T-helper 2 cell treated with Interferon-gamma antibody and Interleukin-4, amounts not matched to agents 100 ng/mL and 5 ng/mL, for 36 hours (primary cell): ENCODE measurements at regions not wholly inside any gene's neighbourhood (a gene's known extent, or its start where the extent isn't known, plus 50 kb on each side); places are given as distances from the start of the nearest gene placed in this dataset.

ENCODE experiments used
- intact Hi-C: fragments of 100-400 bp; cut with micrococcal nuclease; formaldehyde crosslinking; loops from one replicate; pipeline ENCODE4 v1.15.1; 2023

GRCh38 chr3:163838769-163839168 lies 1239.5 kb downstream of the SI start:
- intact Hi-C loops: no loop called here

DNA sequence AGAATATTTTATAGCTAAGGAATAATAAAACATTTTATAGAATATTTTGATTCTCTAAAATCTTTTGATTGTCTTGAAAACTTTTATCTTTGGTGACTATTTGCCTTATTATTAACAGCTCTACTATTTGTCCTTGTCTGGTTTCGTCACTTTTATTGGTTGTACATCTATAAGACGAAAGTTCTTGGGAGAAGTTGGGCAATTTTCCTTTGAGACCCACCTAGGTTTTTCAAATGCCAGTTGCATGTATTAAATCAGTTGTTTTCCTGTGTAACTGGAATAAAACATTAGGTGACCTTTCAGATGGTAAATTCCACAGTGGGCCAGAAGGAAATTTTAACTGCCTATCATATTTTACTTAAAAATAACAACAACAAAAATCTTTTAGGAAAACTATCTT lies 1245.7 kb downstream of the SI start:
- intact Hi-C loops: no loop called here

- intact Hi-C loops: no loop called here
Measured at GRCh38 chr3:163821841-163822240, 1256.5 kb downstream of the SI start.

DNA sequence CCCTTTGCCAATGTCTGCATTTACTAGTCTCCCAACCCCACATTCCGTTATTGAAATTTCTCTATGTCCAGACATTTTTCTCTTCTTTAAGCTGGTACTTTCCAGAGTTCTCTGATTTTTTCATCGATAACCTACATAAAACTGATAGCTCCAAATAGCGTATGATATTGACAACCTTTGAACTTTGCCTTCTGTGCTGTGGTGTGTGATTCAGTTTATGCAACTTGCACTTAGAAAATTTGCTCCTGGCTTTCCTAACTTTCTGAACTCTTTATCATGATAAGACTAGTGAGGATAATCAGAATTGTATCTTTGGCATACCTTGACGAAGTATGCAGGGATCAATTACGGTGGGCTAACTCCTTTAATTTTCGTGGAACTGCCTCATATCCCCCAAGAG lies 1261.3 kb downstream of the SI start:
- intact Hi-C loops: no loop called here

DNA sequence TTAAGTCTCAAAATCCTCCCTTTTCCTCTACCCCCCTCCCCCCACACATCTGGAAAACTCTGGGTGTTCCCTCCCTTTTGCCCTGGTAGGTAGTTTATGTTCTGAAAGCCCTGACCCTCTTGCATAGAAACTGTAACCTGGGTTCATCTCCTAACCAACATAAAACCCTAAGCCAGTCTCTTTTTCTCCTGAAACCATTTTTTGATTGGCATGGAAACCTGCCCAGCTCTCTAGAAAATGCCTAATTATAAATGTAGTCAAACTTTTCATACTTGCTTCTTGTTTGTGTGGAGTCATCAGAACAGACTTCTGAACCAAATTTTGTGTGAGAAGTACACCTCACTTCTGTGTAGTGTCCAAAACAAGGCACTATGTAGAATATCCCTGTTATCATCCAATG lies 1264.4 kb downstream of the SI start:
- intact Hi-C loops: no loop called here

- intact Hi-C loops: no loop called here
Measured at GRCh38 chr3:163812006-163812405, 1266.3 kb downstream of the SI start.

DNA sequence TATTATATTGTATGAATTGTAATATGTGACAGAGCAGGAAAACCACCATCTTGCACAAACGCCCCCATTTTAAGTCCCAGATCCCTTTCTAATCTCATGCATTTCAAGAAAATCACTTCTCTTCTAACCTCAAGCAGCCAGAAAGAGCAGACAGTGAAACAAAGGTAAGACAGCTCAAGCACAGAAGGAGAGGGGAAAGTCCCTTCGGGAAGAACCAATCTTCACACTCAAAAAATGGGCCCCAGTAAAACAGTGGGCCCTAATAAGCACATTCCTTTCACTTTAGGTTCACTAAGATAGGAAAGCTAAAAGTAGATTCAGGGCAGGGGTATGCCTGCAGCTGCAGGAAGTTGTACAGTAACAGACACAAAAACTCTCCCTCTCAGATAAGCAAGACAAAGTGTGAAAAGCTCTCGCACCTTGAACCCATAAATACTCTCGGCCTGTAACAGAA lies 1268.7 kb downstream of the SI start:
- intact Hi-C loops: no loop called here

DNA sequence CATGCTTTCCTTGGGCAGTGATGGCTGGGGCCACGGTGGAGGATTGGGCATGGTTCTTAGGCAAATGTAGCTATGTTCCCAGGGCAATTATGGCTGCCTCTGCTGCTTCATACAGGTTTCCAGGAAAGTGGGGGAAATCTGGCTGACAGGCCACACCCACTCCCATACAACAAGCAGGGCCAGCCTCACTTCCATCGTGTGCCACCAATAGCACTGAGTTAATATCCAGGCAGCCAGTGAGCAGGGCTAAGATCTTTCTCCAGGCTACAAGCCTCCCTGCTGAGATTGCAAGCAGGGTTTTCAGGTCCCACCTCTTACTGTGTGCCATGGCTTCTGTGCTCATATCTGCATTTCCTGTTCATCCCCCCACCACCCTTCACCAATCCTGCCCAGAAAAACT lies 1291.9 kb downstream of the SI start:
- intact Hi-C loops: no loop called here

- intact Hi-C loops: no loop called here
Measured at GRCh38 chr3:163785693-163786092, 1292.6 kb downstream of the SI start.

DNA sequence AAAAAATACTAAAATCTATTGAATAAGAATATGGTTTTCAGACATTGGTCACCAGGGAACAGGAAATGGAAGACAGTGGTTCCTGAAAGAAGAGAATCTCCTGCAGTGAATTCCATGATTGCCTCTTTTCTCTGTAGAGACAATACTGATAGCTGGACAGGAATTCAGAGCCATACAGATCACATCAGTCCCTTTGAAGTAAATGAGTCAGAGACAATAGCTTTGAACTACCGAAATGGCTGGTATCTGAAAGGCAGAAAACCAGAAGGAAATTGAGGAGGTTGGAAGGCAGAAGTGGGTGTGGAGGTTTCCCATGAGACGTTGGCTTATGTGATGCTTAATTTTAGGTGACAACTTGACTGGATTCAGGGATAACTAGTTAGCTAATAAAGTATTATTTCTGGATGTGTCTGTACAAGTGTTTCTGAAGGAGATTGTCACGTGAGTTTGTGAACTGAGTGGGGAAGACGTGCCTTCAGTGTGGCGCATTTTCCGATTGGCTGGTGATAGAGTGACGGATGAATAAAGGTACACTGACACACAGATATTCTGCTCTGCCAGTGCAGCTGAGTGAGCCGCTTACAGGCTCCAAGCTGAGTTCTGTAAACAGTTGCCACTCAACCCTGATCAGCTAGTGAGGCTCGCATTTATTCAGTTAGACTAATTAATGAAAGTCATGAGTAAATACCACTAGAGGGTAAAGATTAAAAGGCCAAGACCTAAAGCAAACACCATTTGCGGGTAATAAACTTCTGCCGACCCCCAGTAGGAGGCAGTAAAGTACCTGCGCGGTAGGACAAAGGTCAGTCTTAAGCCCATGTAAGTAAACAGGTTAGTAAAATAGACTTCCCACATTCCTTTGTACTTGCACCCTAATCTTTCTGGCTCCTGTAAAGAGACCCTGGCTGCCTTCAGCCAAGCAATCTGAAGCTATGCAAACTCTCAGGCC lies 1298.6 kb downstream of the SI start:
- intact Hi-C loops: no loop called here

- intact Hi-C loops: no loop called here
Measured at GRCh38 chr3:163776743-163777142, 1301.6 kb downstream of the SI start.

DNA sequence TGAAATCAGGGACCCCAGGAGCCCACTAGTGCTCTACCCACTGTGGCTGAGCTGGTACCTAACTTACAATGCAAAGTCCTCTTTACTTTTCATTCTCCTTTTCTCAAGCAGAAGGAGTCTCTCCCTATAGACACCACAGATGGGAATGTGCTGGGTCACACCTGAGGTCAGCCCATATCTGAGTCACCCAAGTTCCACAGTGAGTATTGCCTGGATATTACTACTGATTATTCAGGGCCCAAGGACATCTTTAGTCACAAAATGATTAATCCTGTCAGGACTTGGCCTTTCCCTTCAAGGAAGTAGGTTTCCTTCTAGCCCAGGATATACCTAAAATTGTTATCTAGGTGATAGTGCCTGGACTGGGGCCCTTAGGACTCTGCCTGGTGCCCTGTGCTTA lies 1305.2 kb downstream of the SI start:
- intact Hi-C loops: no loop called here

- intact Hi-C loops: no loop called here
Measured at GRCh38 chr3:163768048-163768447, 1310.2 kb downstream of the SI start.

DNA sequence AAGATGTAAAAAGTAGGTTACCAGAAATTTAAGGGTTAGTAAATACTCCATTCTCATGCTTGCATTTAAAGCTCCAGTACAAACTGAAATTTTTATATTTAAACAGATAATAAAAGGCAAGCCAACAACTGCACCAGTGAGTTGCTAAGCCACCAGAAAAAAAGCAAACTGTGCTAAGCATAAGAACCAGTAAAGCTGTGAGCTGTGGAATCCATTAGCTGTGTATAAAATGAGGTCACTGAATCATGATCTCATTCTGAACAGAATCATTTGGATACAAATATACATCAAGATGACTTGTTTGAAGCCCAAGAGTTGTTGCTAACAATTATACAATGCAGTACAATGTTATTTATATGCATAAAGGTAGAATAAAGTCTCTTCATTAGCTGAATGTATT lies 1312.2 kb downstream of the SI start:
- intact Hi-C loops: no loop called here

- intact Hi-C loops: no loop called here
Measured at GRCh38 chr3:163753033-163753432, 1325.3 kb downstream of the SI start.

DNA sequence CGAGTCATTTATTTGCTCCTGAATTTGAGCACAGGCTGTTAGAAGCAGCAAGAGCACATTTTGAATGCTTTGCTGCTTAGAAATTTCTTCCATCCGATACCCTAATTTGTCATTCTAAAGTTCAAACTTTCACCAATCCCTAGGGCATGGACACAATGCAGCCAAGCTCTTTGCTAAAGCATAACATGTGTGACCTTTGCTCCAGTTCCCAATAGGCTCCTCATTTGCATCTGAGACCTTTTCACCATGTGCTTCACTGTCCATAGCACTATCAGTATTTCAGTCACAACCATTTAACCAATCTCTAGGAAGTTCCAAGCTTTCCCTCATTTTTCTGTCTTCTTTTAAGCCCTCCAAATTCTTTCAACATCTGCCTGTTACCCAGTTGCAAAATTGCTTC lies 1333.1 kb downstream of the SI start:
- intact Hi-C loops: no loop called here

GRCh38 chr3:163735394-163735793 lies 1342.9 kb downstream of the SI start:
- intact Hi-C loops: no loop called here

GRCh38 chr3:163730684-163731083 lies 1347.6 kb downstream of the SI start:
- intact Hi-C loops: no loop called here

- intact Hi-C loops: no loop called here
Measured at GRCh38 chr3:163726125-163726524, 1352.2 kb downstream of the SI start.

DNA sequence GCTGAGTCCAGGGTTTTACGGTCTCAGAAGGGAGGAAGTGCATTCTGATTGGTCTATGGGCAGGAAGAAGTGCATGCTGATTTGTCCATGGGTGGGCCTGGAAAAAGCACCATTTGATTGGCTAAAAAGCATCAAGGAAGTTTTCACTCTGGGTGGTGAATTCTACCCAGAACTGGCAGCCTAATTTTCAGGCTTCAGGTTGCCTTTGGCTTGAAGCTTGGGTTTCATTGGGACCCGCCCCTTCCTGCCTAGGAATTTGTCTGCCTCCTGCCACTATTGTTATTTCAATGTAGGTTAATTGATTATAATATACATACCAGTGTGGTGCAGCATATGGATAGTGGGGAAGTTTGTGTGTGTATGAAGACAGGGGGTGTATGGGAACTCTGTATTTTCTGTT lies 1355.9 kb downstream of the SI start:
- intact Hi-C loops: no loop called here

GRCh38 chr3:163721596-163721995 lies 1356.7 kb downstream of the SI start:
- intact Hi-C loops: no loop called here

DNA sequence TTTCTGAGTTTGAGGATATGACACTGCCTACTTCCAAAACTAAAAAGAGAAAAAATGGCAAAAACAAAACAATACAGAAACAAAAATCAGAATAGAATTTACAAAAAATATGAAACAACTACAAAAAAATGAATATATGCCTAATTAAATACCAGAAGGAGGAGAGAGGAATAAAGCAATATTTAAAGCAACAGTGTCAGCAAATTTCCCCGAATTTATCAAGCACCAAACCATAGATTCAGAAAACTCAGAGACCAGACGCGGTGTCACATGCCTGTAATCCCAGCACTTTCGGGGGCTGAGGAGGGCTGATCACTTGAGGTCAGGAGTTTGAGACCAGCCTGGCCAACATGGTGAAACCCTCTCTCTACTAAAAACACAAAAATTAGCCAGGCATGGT lies 1360.9 kb downstream of the SI start:
- intact Hi-C loops: no loop called here

- intact Hi-C loops: no loop called here
Measured at GRCh38 chr3:163708428-163708827, 1369.9 kb downstream of the SI start.
